ENCODE measurements at regions not wholly inside any gene's neighbourhood (a gene's known extent, or its start where the extent isn't known, plus 50 kb on each side); places are given as distances from the start of the nearest gene placed in this dataset.

DNA sequence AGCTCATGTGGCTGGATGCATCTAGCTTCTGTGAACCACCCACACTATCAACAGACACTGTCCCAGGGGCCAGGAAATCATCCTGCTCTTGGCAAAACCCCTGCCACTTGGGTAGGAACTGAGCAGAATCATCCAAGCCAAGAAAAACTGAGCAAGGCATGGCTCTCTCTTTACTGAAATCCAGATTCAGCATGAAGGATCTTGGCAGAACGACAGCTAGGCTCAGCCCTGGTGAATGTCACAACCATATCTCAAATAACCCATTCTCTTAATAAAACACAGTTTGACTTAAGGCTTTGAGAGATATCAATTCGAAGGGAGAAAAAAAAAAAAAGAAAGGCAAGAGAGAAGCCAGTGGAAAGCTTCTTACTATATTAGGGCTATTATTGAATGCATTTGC is 72.2 kb downstream of the MAF start (continued):
- TF ChIP-seq, protein P1, sequence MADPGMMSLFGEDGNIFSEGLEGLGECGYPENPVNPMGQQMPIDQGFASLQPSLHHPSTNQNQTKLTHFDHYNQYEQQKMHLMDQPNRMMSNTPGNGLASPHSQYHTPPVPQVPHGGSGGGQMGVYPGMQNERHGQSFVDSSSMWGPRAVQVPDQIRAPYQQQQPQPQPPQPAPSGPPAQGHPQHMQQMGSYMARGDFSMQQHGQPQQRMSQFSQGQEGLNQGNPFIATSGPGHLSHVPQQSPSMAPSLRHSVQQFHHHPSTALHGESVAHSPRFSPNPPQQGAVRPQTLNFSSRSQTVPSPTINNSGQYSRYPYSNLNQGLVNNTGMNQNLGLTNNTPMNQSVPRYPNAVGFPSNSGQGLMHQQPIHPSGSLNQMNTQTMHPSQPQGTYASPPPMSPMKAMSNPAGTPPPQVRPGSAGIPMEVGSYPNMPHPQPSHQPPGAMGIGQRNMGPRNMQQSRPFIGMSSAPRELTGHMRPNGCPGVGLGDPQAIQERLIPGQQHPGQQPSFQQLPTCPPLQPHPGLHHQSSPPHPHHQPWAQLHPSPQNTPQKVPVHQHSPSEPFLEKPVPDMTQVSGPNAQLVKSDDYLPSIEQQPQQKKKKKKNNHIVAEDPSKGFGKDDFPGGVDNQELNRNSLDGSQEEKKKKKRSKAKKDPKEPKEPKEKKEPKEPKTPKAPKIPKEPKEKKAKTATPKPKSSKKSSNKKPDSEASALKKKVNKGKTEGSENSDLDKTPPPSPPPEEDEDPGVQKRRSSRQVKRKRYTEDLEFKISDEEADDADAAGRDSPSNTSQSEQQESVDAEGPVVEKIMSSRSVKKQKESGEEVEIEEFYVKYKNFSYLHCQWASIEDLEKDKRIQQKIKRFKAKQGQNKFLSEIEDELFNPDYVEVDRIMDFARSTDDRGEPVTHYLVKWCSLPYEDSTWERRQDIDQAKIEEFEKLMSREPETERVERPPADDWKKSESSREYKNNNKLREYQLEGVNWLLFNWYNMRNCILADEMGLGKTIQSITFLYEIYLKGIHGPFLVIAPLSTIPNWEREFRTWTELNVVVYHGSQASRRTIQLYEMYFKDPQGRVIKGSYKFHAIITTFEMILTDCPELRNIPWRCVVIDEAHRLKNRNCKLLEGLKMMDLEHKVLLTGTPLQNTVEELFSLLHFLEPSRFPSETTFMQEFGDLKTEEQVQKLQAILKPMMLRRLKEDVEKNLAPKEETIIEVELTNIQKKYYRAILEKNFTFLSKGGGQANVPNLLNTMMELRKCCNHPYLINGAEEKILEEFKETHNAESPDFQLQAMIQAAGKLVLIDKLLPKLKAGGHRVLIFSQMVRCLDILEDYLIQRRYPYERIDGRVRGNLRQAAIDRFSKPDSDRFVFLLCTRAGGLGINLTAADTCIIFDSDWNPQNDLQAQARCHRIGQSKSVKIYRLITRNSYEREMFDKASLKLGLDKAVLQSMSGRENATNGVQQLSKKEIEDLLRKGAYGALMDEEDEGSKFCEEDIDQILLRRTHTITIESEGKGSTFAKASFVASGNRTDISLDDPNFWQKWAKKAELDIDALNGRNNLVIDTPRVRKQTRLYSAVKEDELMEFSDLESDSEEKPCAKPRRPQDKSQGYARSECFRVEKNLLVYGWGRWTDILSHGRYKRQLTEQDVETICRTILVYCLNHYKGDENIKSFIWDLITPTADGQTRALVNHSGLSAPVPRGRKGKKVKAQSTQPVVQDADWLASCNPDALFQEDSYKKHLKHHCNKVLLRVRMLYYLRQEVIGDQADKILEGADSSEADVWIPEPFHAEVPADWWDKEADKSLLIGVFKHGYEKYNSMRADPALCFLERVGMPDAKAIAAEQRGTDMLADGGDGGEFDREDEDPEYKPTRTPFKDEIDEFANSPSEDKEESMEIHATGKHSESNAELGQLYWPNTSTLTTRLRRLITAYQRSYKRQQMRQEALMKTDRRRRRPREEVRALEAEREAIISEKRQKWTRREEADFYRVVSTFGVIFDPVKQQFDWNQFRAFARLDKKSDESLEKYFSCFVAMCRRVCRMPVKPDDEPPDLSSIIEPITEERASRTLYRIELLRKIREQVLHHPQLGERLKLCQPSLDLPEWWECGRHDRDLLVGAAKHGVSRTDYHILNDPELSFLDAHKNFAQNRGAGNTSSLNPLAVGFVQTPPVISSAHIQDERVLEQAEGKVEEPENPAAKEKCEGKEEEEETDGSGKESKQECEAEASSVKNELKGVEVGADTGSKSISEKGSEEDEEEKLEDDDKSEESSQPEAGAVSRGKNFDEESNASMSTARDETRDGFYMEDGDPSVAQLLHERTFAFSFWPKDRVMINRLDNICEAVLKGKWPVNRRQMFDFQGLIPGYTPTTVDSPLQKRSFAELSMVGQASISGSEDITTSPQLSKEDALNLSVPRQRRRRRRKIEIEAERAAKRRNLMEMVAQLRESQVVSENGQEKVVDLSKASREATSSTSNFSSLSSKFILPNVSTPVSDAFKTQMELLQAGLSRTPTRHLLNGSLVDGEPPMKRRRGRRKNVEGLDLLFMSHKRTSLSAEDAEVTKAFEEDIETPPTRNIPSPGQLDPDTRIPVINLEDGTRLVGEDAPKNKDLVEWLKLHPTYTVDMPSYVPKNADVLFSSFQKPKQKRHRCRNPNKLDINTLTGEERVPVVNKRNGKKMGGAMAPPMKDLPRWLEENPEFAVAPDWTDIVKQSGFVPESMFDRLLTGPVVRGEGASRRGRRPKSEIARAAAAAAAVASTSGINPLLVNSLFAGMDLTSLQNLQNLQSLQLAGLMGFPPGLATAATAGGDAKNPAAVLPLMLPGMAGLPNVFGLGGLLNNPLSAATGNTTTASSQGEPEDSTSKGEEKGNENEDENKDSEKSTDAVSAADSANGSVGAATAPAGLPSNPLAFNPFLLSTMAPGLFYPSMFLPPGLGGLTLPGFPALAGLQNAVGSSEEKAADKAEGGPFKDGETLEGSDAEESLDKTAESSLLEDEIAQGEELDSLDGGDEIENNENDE (IDR thresholded peaks at IDR 0.05; ENCODE audit: insufficient replicate concordance, low read length): no peak
- no peak for TF ChIP-seq FOSL1 (IDR thresholded peaks at IDR 0.05; ENCODE audit: insufficient read depth, low read depth, low read length)
- TF ChIP-seq BRCA1 (IDR thresholded peaks at IDR 0.05; ENCODE audit: low read depth, low read length): no peak
- no peak for TF ChIP-seq CHD1 (IDR thresholded peaks at IDR 0.05; ENCODE audit: low read depth, low read length)
- TF ChIP-seq CREB1 (IDR thresholded peaks at IDR 0.05): no peak

Data from H1 (cell line).